GM12865 (cell line): ENCODE measurements at regions not wholly inside any gene's neighbourhood (a gene's known extent, or its start where the extent isn't known, plus 50 kb on each side); places are given as distances from the start of the nearest gene placed in this dataset.

Experiments used
- DNase-seq: peaks from one replicate; pipeline ENCODE4 v3.0.0; 2010; ENCODE audit warnings: low read depth
- H3K4me3 ChIP-seq: 2 replicates; pipeline ENCODE4 v1.5.1; 2011; ENCODE audit warnings: mild to moderate bottlenecking, low read depth, low read length, control low read depth
- CTCF ChIP-seq: IDR thresholded peaks from 2 replicates; pipeline ENCODE4 v1.5.1; 2011; ENCODE audit warnings: low read length, control low read depth, low read depth, inconsistent platforms; ENCODE audit not compliant: insufficient read depth; ENCODE audit errors: missing control alignments

DNA sequence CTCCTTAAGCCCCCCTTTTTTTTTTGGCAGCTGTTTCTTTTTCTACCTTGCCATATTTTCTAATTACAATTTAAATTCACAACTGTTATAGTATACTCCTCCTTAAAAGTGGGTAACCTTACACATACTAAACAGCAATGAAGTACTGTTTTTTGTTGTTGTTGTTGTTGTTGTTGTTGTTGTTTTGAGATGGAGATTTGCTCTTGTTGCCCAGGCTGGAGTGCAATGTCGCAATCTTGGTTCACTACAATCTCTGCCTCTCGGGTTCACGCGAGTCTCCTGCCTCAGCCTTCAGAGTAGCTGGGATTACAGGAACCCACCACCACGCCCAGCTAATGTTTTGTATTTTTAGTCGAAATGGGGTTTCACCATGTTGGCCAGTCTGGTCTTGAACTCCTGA lies 669.1 kb upstream of the CDH6 start:
- no peak for TF ChIP-seq CTCF
- DNase-seq: no peak

GRCh38 chr5:30523061-30523460 lies 670.4 kb upstream of the CDH6 start:
- no peak overlapping the region for H3K4me3 ChIP-seq
- DNase-seq: no peak
- no peak for TF ChIP-seq CTCF

More for the DNA sequence above, 669.1 kb upstream of the CDH6 start:
- H3K4me3 ChIP-seq: no peak overlapping the region

DNA sequence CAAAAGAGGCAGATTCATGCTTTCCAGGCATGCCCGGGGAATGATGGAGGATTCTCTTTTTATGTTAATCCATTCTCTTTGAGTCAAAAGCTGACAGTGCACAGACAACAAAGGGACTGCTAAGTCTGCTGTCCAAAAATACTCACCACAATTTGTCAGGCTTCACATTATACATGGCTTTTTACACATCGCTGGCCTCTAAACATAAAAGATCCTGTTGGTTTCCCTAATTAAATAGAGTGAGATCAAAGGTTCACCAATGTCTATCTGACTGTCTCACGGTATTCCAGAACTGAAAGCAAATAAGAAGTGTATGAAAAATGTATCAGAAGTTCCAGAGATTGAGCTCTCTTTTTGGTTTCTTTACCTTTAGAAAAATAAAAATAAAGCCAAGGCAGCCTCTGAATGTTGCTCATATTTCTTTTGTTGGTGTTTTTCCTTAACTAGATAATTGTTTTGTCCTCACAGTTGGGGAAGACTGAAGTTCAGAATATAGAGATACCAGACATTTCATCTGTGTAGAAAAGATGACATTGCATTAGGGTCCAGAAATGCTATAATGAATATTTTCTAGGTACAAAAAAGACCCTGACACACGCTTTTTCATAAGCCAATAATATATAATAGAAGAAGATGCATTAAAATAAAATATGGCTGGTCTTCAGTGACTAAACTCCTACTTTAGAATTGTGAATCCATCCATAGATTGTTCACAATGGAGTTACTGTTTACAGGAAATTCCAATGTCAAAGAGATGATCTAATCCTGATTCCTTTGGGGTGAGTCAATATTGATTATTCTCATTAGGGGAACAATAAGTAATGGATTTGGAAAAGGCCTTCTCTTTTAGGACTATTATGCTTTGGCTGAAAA lies 688.2 kb upstream of the CDH6 start:
- DNase-seq: no peak
- TF ChIP-seq CTCF: no peak
- H3K4me3 ChIP-seq: no peak overlapping the region

DNA sequence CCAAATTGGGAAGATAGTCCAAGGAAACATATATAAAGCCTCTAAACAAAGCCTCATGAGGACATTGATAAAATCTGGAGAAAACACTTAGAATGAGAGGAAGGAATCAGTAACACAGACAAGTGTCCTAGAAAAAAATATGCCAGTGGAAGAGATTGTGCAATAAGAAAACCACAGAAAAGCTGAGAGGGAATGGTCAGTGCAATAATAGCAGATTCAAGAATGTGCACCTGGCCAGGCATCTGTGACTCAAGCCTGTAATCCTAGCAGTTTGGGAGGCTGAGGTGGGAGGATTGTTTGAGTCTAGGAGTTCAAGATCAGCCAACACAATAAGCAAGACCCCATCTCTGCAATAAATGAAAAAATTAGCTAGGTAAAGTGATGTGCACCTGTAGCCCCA lies 691.2 kb upstream of the CDH6 start:
- DNase-seq: no peak
- no peak for TF ChIP-seq CTCF

DNA sequence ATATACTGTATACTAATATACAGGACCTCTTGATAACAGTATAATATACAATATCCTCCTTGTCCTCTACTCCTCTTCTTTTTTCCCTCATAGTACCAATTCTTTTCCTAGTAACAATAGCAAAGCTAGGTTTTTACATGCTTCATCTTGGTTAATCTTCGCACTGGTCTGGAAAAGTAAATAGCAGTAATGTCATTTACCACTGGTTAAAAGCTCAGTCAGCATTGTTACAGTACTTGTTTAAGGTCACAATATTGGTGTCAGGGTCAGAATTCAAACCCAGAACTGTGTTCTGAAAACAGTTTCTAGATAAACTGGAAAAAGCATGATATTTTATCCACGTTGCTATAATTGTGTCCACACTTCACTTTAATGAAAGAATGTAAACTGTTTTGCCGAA lies 692.4 kb upstream of the CDH6 start:
- no peak overlapping the region for H3K4me3 ChIP-seq
- no peak for TF ChIP-seq CTCF
- DNase-seq: no peak

More for the DNA sequence above, 691.2 kb upstream of the CDH6 start:
- H3K4me3 ChIP-seq: no peak overlapping the region

DNA sequence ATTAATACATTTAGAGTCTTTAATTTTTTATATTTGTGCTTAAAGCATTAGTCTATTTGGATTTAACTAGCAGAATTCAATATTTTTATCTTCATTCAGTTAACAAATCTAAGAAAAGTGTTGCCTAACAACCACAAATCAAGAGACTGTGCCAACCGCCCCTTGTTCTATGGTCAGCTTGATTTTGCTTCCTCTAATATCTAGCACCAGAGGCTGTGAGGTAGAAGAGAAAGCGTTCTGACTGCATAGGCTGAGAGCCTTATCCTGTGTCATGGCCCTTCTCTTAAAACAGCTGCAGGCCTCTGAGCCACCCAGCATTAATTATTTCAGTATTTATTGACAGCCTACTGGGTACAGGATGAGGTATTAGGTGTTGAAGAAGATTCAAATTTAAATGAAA lies 693.0 kb upstream of the CDH6 start:
- no peak for DNase-seq
- no peak overlapping the region for H3K4me3 ChIP-seq
- TF ChIP-seq CTCF: no peak

DNA sequence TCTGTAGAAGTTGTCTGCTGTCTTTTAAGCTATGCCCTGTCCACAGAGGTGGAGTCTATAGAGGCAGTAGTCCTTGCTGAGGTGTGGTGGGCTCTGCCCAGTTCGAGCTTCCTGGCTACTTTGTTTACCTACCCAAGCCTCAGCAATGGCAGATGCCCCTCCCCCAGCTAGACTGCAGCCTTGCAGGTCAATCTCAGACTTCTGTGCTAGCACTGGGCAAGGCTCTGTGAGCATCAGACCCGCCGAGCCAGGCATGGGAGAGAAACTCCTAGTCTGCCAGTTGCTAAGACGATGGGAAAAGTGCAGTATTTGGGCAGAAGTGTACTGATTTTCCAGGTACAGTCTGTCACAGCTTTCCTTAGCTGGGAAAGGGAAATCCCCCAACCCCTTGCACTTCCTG lies 694.1 kb upstream of the CDH6 start:
- TF ChIP-seq CTCF: no peak
- no peak overlapping the region for H3K4me3 ChIP-seq

More for the DNA sequence above, 694.1 kb upstream of the CDH6 start:
- DNase-seq: no peak
